ENCODE measurements at regions not wholly inside any gene's neighbourhood (a gene's known extent, or its start where the extent isn't known, plus 50 kb on each side); places are given as distances from the start of the nearest gene placed in this dataset.

DNA sequence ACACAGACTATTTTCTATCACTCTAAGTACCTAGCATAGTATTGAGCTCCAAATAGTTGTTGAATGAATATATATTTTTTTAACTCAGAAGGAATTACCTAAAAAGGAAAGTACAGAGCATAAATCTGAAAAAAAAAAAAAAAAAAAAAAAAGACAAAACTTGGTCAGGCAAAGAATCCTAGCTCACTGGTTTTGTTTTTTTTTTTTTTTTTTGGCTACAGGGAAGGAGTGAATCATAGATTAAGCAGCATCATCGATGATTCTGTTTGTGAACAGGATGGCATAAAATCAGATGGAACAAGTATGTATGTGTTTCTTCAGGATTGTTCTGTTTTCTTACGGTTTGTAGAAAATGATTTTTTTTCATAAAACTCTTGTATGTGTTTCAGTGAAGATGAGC lies 66.1 kb upstream of the BCAT1 start:
- Histone ChIP-seq H3F3A (ENCODE audit: control insufficient read depth, insufficient read depth) (peaks cover 33% of the 10 kb centered on the region), H3K79me2 (ENCODE audit: control insufficient read depth, low read length) (peaks cover 53% of the 10 kb centered on the region), H3K9me2 (replicated peaks; ENCODE audit: control insufficient read depth, low read length) (no peaks in the 10 kb centered on the region), H3K27ac (ENCODE audit: low read depth, low read length) (peak overlapping the region; percentile 99), H3K4me1 (ENCODE audit: control insufficient read depth, low read length) (peaks cover 95% of the 10 kb centered on the region), H4K20me1 (ENCODE audit: control insufficient read depth, insufficient read depth, low read depth, low read length) (no peaks in the 10 kb centered on the region), H3K9me3 (ENCODE audit: control insufficient read depth, insufficient read depth, low read length) (no peaks in the 10 kb centered on the region), H3K4me3 (ENCODE audit: low read length) (peak overlapping the region; percentile 50), H3K36me3 (ENCODE audit: control insufficient read depth, low read length) (peaks cover 57% of the 10 kb centered on the region), H3K4me2 (ENCODE audit: low read length) (peak overlapping the region; percentile 72), H3K27me3 (ENCODE audit: control insufficient read depth, low read length) (no peaks in the 10 kb centered on the region)
- no peak for TF ChIP-seq CTCF (IDR thresholded peaks at IDR 0.05; ENCODE audit: low read depth, low read length, poor library complexity, severe bottlenecking)
- no peak for TF ChIP-seq EZH2phosphoT487 (IDR thresholded peaks at IDR 0.05; ENCODE audit: borderline replicate concordance, low read length)

- Histone ChIP-seq H3K36me3 (ENCODE audit: control insufficient read depth, low read length) (peaks cover 49% of the 10 kb centered on the region), H3K27ac (ENCODE audit: low read depth, low read length) (peak overlapping the region; percentile 38), H3K79me2 (ENCODE audit: control insufficient read depth, low read length) (peaks cover 55% of the 10 kb centered on the region), H3K9me3 (ENCODE audit: control insufficient read depth, insufficient read depth, low read length) (no peaks in the 10 kb centered on the region), H3K9me2 (replicated peaks; ENCODE audit: control insufficient read depth, low read length) (no peaks in the 10 kb centered on the region), H3K4me3 (ENCODE audit: low read length) (no peak overlapping the region), H4K20me1 (ENCODE audit: control insufficient read depth, insufficient read depth, low read depth, low read length) (no peaks in the 10 kb centered on the region), H3K4me2 (ENCODE audit: low read length) (0 out of 2 replicates have a peak overlapping the region, but pooled peaks have one; percentile 5), H3K4me1 (ENCODE audit: control insufficient read depth, low read length) (peaks cover 95% of the 10 kb centered on the region), H3K27me3 (ENCODE audit: control insufficient read depth, low read length) (no peaks in the 10 kb centered on the region), H3F3A (ENCODE audit: control insufficient read depth, insufficient read depth) (peaks cover 24% of the 10 kb centered on the region)
- TF ChIP-seq CTCF (IDR thresholded peaks at IDR 0.05; ENCODE audit: low read depth, low read length, poor library complexity, severe bottlenecking) (no peak), EZH2phosphoT487 (IDR thresholded peaks at IDR 0.05; ENCODE audit: borderline replicate concordance, low read length) (no peak)
These were observed 64.2 kb upstream of the BCAT1 start for GRCh38 chr12:25013061-25013460.

DNA sequence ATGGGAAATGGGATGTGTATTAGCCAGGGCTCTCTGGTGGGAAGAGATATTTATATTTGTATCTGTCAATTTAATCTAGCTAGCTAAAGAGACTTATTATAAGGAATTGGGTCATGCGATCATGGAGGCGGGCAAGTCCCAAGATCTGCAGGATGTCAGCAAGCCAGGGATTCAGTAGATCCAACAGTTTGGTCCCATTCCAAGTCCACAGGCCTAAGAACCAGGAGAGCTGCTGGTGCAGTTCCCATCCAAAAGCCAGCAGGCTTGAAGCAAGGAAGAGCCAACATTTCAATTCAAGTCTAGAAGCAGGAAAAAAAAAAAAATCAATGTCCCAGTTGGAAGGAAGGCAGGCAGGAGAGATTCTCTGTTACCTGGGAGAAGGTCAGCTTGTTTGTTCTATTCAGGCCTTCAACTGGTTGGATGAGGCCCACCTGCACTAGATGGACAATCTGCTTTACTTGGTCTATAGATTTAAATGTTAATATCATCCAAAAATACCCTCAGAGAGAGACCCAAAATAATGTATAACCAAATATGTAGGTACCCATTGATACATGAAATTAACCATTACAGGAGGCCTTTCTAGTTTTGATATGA lies 60.7 kb upstream of the BCAT1 start:
- peaks cover 35% of the 10 kb centered on the region for H3K36me3 ChIP-seq (ENCODE audit: control insufficient read depth, low read length)
- H3K79me2 ChIP-seq (ENCODE audit: control insufficient read depth, low read length) = peaks cover 46% of the 10 kb centered on the region
- TF ChIP-seq CTCF (IDR thresholded peaks at IDR 0.05; ENCODE audit: low read depth, low read length, poor library complexity, severe bottlenecking) = no peak
- TF ChIP-seq EZH2phosphoT487 (IDR thresholded peaks at IDR 0.05; ENCODE audit: borderline replicate concordance, low read length) = no peak
- H3K4me1 ChIP-seq (ENCODE audit: control insufficient read depth, low read length) = peaks cover 93% of the 10 kb centered on the region
- no peaks in the 10 kb centered on the region for H3K9me3 ChIP-seq (ENCODE audit: control insufficient read depth, insufficient read depth, low read length)
- H4K20me1 ChIP-seq (ENCODE audit: control insufficient read depth, insufficient read depth, low read depth, low read length) = no peaks in the 10 kb centered on the region
- peak overlapping the region; percentile 71 for H3K4me2 ChIP-seq (ENCODE audit: low read length)
- no peaks in the 10 kb centered on the region for H3K27me3 ChIP-seq (ENCODE audit: control insufficient read depth, low read length)
- H3F3A ChIP-seq (ENCODE audit: control insufficient read depth, insufficient read depth) = peaks cover 31% of the 10 kb centered on the region
- peak overlapping the region; percentile 16; the same call in 1 of the 2 replicates for H3K4me3 ChIP-seq (ENCODE audit: low read length)
- H3K9me2 ChIP-seq (replicated peaks; ENCODE audit: control insufficient read depth, low read length) = no peaks in the 10 kb centered on the region
- H3K27ac ChIP-seq (ENCODE audit: low read depth, low read length) = peak overlapping the region; percentile 99
